Mammary epithelial cell (primary cell): ENCODE measurements at regions not wholly inside any gene's neighbourhood (a gene's known extent, or its start where the extent isn't known, plus 50 kb on each side); places are given as distances from the start of the nearest gene placed in this dataset.

Source experiments
- EZH2 ChIP-seq: IDR thresholded peaks from 2 replicates; pipeline ENCODE4 v1.6.1; 2012; ENCODE audit warnings: low read length, inconsistent platforms, borderline replicate concordance
- TF ChIP-seq, protein P1 (sequence below), 2 donors: IDR thresholded peaks in 1 of 2; conservative IDR thresholded peaks in 1 of 2; 2 replicates each; pipeline ENCODE4 v1.5.1; 2011 to 2012; ENCODE audit warnings: inconsistent platforms in 2 of 2, low read length in 2 of 2, mild to moderate bottlenecking in 2 of 2, control low read depth in 1 of 2, low read depth in 1 of 2; ENCODE audit not compliant: insufficient read depth in 1 of 2; ENCODE audit errors: extremely low read depth in 1 of 2

DNA sequence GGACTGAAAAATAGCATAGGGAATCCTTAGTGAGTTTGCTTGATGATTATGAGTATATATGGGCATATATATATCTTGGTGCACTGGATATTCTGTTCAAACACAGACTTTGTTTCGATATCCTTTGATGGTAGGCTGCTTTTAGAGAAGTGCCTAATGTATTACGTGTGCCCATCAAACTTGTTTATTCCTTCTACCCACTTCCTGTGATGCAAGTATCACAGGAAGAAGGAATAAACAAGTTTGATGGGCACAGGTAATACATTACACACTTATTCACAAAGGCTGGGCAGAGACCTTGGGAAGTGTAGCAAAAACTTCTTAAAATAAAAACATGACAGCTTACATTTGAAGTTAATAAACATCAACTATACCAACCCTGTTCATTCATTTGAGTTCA, 364.2 kb downstream of the CHSY3 start:
- TF ChIP-seq, protein P1, sequence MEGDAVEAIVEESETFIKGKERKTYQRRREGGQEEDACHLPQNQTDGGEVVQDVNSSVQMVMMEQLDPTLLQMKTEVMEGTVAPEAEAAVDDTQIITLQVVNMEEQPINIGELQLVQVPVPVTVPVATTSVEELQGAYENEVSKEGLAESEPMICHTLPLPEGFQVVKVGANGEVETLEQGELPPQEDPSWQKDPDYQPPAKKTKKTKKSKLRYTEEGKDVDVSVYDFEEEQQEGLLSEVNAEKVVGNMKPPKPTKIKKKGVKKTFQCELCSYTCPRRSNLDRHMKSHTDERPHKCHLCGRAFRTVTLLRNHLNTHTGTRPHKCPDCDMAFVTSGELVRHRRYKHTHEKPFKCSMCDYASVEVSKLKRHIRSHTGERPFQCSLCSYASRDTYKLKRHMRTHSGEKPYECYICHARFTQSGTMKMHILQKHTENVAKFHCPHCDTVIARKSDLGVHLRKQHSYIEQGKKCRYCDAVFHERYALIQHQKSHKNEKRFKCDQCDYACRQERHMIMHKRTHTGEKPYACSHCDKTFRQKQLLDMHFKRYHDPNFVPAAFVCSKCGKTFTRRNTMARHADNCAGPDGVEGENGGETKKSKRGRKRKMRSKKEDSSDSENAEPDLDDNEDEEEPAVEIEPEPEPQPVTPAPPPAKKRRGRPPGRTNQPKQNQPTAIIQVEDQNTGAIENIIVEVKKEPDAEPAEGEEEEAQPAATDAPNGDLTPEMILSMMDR (conservative IDR thresholded peaks at IDR 0.05 in 1 of 2, IDR thresholded peaks at IDR 0.05 in 1 of 2; ENCODE audit: extremely low read depth in 1 of 2, insufficient read depth in 1 of 2, low read depth in 1 of 2, low read length in 2 of 2): no peak
- TF ChIP-seq EZH2: no peak
